Lung (tissue), 11 donors: ENCODE measurements at regions not wholly inside any gene's neighbourhood (a gene's known extent, or its start where the extent isn't known, plus 50 kb on each side); places are given as distances from the start of the nearest gene placed in this dataset.

Experiments used
- ATAC-seq: fragments of 200-7000 bp; cut with Tn5 transposase; one replicate; pipeline ENCODE4 v1.9.1; 2020; ENCODE audit warnings: moderate number of reproducible peaks; ENCODE audit not compliant: insufficient read depth, low FRiP score
- DNase-seq, 3 donors: peaks; one replicate each; pipeline ENCODE4 v3.0.0-alpha.2; 2013 to 2017
- H3K27ac ChIP-seq, 2 donors: one replicate each; pipeline ENCODE4 v1.5.1; 2013; ENCODE audit warnings: mild to moderate bottlenecking in 2 of 2, moderate library complexity in 2 of 2, control low read depth in 1 of 2, inconsistent platforms in 1 of 2, low read depth in 1 of 2, low read length in 1 of 2
- H3K27me3 ChIP-seq, 3 donors: one replicate each; pipeline ENCODE4 v1.5.1; 2013; ENCODE audit warnings: low read length in 2 of 3; ENCODE audit not compliant: control insufficient read depth in 3 of 3, insufficient read depth in 3 of 3
- H3K36me3 ChIP-seq, 4 donors: one replicate each; pipeline ENCODE4 v1.5.1; 2013; ENCODE audit warnings: low read length in 4 of 4, mild to moderate bottlenecking in 1 of 4, moderate library complexity in 1 of 4; ENCODE audit not compliant: control insufficient read depth in 4 of 4, insufficient read depth in 4 of 4
- H3K4me1 ChIP-seq, 5 donors: one replicate each; pipeline ENCODE4 v1.5.1; 2013; ENCODE audit warnings: low read length in 5 of 5, mild to moderate bottlenecking in 2 of 5, moderate library complexity in 1 of 5; ENCODE audit not compliant: control insufficient read depth in 5 of 5, insufficient read depth in 5 of 5
- H3K4me3 ChIP-seq: one replicate; pipeline ENCODE4 v1.5.1; 2013; ENCODE audit warnings: mild to moderate bottlenecking, control low read depth, moderate library complexity
- H3K9ac ChIP-seq, 2 donors: one replicate each; pipeline ENCODE4 v1.5.1; 2013; ENCODE audit warnings: low read length in 2 of 2, control low read depth in 1 of 2; ENCODE audit not compliant: insufficient read depth in 1 of 2
- H3K9me3 ChIP-seq, 4 donors: one replicate each; pipeline ENCODE4 v1.5.1; 2013; ENCODE audit warnings: low read length in 3 of 4, mild to moderate bottlenecking in 1 of 4, moderate library complexity in 1 of 4; ENCODE audit not compliant: control insufficient read depth in 4 of 4, insufficient read depth in 3 of 4
- CTCF ChIP-seq: IDR thresholded peaks from 2 replicates; pipeline ENCODE4 v1.5.1; 2012; ENCODE audit warnings: mild to moderate bottlenecking; ENCODE audit errors: control extremely low read depth, extremely low read depth
- WGBS, 2 donors: extraction: QIAGEN DNeasy Blood & Tissue Kit; methylation state at CpG; one replicate each; pipeline ENCODE4 v1.1.7; 2013; 5-methylcytosine and 5-hydroxymethylcytosine counted together
- donor health status: control.
- donor health status: control.
- donor health status: Bipolar disorder and iron deficiency.
- donor health status: healthy.
- donor health status: DM: yes; HTN: yes; CAD: no.

GRCh38 chr7:142681314-142682092, 67.8 kb upstream of the PRSS1 start:
- no peak for DNase-seq
- WGBS, 2 donors = 68 to 77% methylated on average over 3 of the region's 3 CpGs
- ATAC-seq = no peak
- Histone ChIP-seq H3K27ac (no peak overlapping the region), H3K36me3 (no peaks in the 10 kb centered on the region), H3K9ac (no peak overlapping the region), H3K4me1 (no peaks in the 10 kb centered on the region), H3K9me3 (peaks cover 0 to 2% (median 0%) of the 10 kb centered on the region in 4 donors), H3K27me3 (no peaks in the 10 kb centered on the region), H3K4me3 (no peak overlapping the region)
- TF ChIP-seq CTCF = no peak

GRCh38 chr7:142671506-142671905, 77.8 kb upstream of the PRSS1 start:
- H3K27ac ChIP-seq = no peak overlapping the region
- WGBS, 2 donors = 20 to 60% methylated on average over 2 of the region's 2 CpGs
- no peaks in the 10 kb centered on the region for H3K4me1 ChIP-seq
- no peak for TF ChIP-seq CTCF
- H3K36me3 ChIP-seq = no peaks in the 10 kb centered on the region
- ATAC-seq = no peak
- no peaks in the 10 kb centered on the region for H3K9me3 ChIP-seq
- no peak for DNase-seq
- no peak overlapping the region for H3K4me3 ChIP-seq
- H3K27me3 ChIP-seq = no peaks in the 10 kb centered on the region
- H3K9ac ChIP-seq = no peak overlapping the region

- DNase-seq (no peak), ATAC-seq (no peak)
- no peaks in the 10 kb centered on the region for H3K4me1 ChIP-seq
- no peaks in the 10 kb centered on the region for H3K27me3 ChIP-seq
- H3K27ac ChIP-seq = no peak overlapping the region
- H3K9ac ChIP-seq = no peak overlapping the region
- H3K9me3 ChIP-seq = no peaks in the 10 kb centered on the region
- H3K36me3 ChIP-seq = no peaks in the 10 kb centered on the region
- 65 to 79% methylated on average over 1 of the region's 1 CpG for WGBS, 2 donors
- no peak overlapping the region for H3K4me3 ChIP-seq
- TF ChIP-seq CTCF = no peak
These were observed 78.8 kb upstream of the PRSS1 start for GRCh38 chr7:142670511-142670910.
